H1 (cell line): ENCODE measurements at regions not wholly inside any gene's neighbourhood (a gene's known extent, or its start where the extent isn't known, plus 50 kb on each side); places are given as distances from the start of the nearest gene placed in this dataset.

Experiments
- CTCF ChIA-PET: fragments of 300-600 bp; sonication (Branson Sonifier 250); formaldehyde crosslinking; loops from one replicate; lab custom pipeline; 2021; ENCODE audit not compliant: partially characterized antibody; lab: Charles Lee
- POLR2A ChIA-PET: fragments of 300-600 bp; sonication (Branson Sonifier 250); formaldehyde crosslinking; loops from one replicate; lab custom pipeline; 2021; ENCODE audit warnings: inconsistent platforms; ENCODE audit not compliant: partially characterized antibody; lab: Charles Lee
- DNase-seq, 2 experiments: peaks; one replicate each; pipeline versions ENCODE4 v3.0.0 to v3.0.0-alpha.2; 2010 to 2022; ENCODE audit warnings: low spot score in 2 of 2, low read depth in 1 of 2, mixed read lengths in 1 of 2
- FAIRE-seq: peaks from 2 replicates; lab custom pipeline; 2011; peaks lifted over from hg19 to GRCh38; lab: Jason Lieb, UNC
- H2AFZ ChIP-seq: 2 replicates; pipeline ENCODE4 v1.8.1; 2012; ENCODE audit warnings: low read length, inconsistent platforms
- H2AK5ac ChIP-seq: 2 replicates; pipeline ENCODE4 v1.6.1; 2013; ENCODE audit warnings: low read depth, low read length
- H2BK120ac ChIP-seq: replicated peaks from 2 replicates; pipeline ENCODE3; 2013; ENCODE audit warnings: low read depth, low read length, inconsistent platforms
- H2BK12ac ChIP-seq: 2 replicates; pipeline ENCODE4 v1.6.1; 2013; ENCODE audit warnings: low read depth, low read length
- H2BK15ac ChIP-seq: 2 replicates; pipeline ENCODE4 v1.6.1; 2013; ENCODE audit warnings: low read length
- H2BK20ac ChIP-seq: 2 replicates; pipeline ENCODE4 v1.6.1; 2013; ENCODE audit warnings: low read length
- H2BK5ac ChIP-seq: 2 replicates; pipeline ENCODE4 v1.6.1; 2013; ENCODE audit warnings: low read depth, low read length
- H3K14ac ChIP-seq: 2 replicates; pipeline ENCODE4 v1.6.1; 2013; ENCODE audit warnings: inconsistent platforms; ENCODE audit not compliant: insufficient read length
- H3K18ac ChIP-seq: 2 replicates; pipeline ENCODE4 v1.6.1; 2013; ENCODE audit warnings: low read length; ENCODE audit errors: extremely low read depth
- H3K23ac ChIP-seq: 2 replicates; pipeline ENCODE4 v1.6.1; 2013; ENCODE audit warnings: inconsistent platforms; ENCODE audit not compliant: insufficient read length
- H3K23me2 ChIP-seq: 2 replicates; pipeline ENCODE4 v1.6.1; 2013; ENCODE audit warnings: low read depth, low read length
- H3K27ac ChIP-seq: 2 replicates; pipeline ENCODE4 v1.6.1; 2011; ENCODE audit warnings: low read depth, low read length, inconsistent platforms
- H3K27me3 ChIP-seq, 4 experiments: replicated peaks in 1 of 4; 1 replicate in 1 of 4; 2 replicates in 3 of 4; pipeline versions ENCODE4 v1.6.1 to v1.8.1; 2011 to 2013; ENCODE audit warnings: low read length in 3 of 4, mild to moderate bottlenecking in 3 of 4, inconsistent platforms in 2 of 4, mixed read lengths in 2 of 4, moderate library complexity in 1 of 4; ENCODE audit not compliant: control insufficient read depth in 3 of 4, insufficient read depth in 3 of 4; ENCODE audit errors: extremely low read depth in 1 of 4
- H3K36me3 ChIP-seq, 4 experiments: 2 replicates each; pipeline versions ENCODE4 v1.6.1 to v1.8.1; 2011 to 2013; ENCODE audit warnings: mild to moderate bottlenecking in 4 of 4, low read length in 3 of 4, moderate library complexity in 2 of 4, control low read depth in 1 of 4, inconsistent platforms in 1 of 4; ENCODE audit not compliant: insufficient read depth in 4 of 4, control insufficient read depth in 2 of 4
- H3K4ac ChIP-seq: replicated peaks from 2 replicates; pipeline ENCODE3; 2013; ENCODE audit warnings: low read length, low read depth, mixed read lengths, inconsistent platforms; ENCODE audit not compliant: insufficient read length
- H3K4me1 ChIP-seq, 4 experiments: replicated peaks in 1 of 4; 1 replicate in 1 of 4; 2 replicates in 3 of 4; pipeline versions ENCODE4 v1.6.1 to v1.8.1; 2011 to 2013; ENCODE audit warnings: low read length in 3 of 4, inconsistent platforms in 2 of 4, mixed read lengths in 1 of 4; ENCODE audit not compliant: insufficient read depth in 4 of 4, control insufficient read depth in 3 of 4
- H3K4me2 ChIP-seq, 2 experiments: 2 replicates each; pipeline versions ENCODE4 v1.6.1 to v1.8.1; 2011 to 2013; ENCODE audit warnings: low read depth in 2 of 2, low read length in 2 of 2, control low read depth in 1 of 2, inconsistent platforms in 1 of 2, mild to moderate bottlenecking in 1 of 2; ENCODE audit not compliant: insufficient read depth in 1 of 2
- H3K4me3 ChIP-seq, 4 experiments: fragments of 200-600, 300-600 bp in 1 of 4; sonication (generic), shearing (Covaris generic), sonication (Bioruptor Twin) in 1 of 4; 2 replicates each; pipeline versions ENCODE4 v1.5.1 to v1.8.1; 2011 to 2016; ENCODE audit warnings: low read length in 4 of 4, low read depth in 3 of 4, control low read depth in 2 of 4, inconsistent platforms in 2 of 4, mild to moderate bottlenecking in 2 of 4, mixed read lengths in 1 of 4, moderate library complexity in 1 of 4; ENCODE audit not compliant: insufficient read depth in 2 of 4; ENCODE audit errors: extremely low read depth in 1 of 4
- H3K56ac ChIP-seq: replicated peaks from 2 replicates; pipeline ENCODE3; 2013; ENCODE audit warnings: low read depth, mild to moderate bottlenecking, mixed read lengths, low read length, inconsistent platforms; ENCODE audit not compliant: insufficient read length
- H3K79me1 ChIP-seq: 2 replicates; pipeline ENCODE4 v1.6.1; 2013; ENCODE audit warnings: low read depth, low read length, control low read depth
- H3K79me2 ChIP-seq, 2 experiments: 2 replicates each; pipeline versions ENCODE4 v1.6.1 to v1.8.1; 2012 to 2013; ENCODE audit warnings: low read length in 2 of 2, mild to moderate bottlenecking in 2 of 2, inconsistent platforms in 1 of 2; ENCODE audit not compliant: insufficient read depth in 2 of 2, control insufficient read depth in 1 of 2
- H3K9ac ChIP-seq, 4 experiments: replicated peaks in 1 of 4; 1 replicate in 1 of 4; 2 replicates in 3 of 4; pipeline versions ENCODE4 v1.6.1 to v1.8.1; 2011 to 2013; ENCODE audit warnings: low read depth in 3 of 4, low read length in 3 of 4, control low read depth in 2 of 4, mild to moderate bottlenecking in 2 of 4, moderate library complexity in 2 of 4, inconsistent platforms in 1 of 4; ENCODE audit errors: extremely low read depth in 1 of 4
- H3K9me3 ChIP-seq, 2 experiments: 2 replicates each; pipeline versions ENCODE4 v1.6.1 to v1.8.1; 2012 to 2013; ENCODE audit warnings: mild to moderate bottlenecking in 2 of 2, moderate library complexity in 2 of 2, control low read depth in 1 of 2, inconsistent platforms in 1 of 2, low read depth in 1 of 2, low read length in 1 of 2, mixed read lengths in 1 of 2; ENCODE audit not compliant: insufficient read depth in 2 of 2
- H4K20me1 ChIP-seq, 2 experiments: replicated peaks in 1 of 2; 2 replicates each; pipeline versions ENCODE3 to v1.8.1; 2011 to 2013; ENCODE audit warnings: inconsistent platforms in 2 of 2, low read length in 2 of 2, mild to moderate bottlenecking in 1 of 2; ENCODE audit not compliant: insufficient read depth in 2 of 2, control insufficient read depth in 1 of 2
- H4K5ac ChIP-seq: 2 replicates; pipeline ENCODE4 v1.6.1; 2013; ENCODE audit warnings: low read length, low read depth, mixed read lengths, inconsistent platforms; ENCODE audit not compliant: insufficient read length
- H4K8ac ChIP-seq: 2 replicates; pipeline ENCODE4 v1.8.0; 2013; ENCODE audit warnings: mild to moderate bottlenecking, moderate library complexity, low read length, inconsistent platforms; ENCODE audit not compliant: insufficient read depth; ENCODE audit errors: extremely low read depth
- H4K91ac ChIP-seq: replicated peaks from 2 replicates; pipeline ENCODE3; 2013; ENCODE audit warnings: low read length, mixed read lengths, inconsistent platforms; ENCODE audit not compliant: insufficient read length
- KDM5A ChIP-seq: fragments of 200-600 bp; IDR thresholded peaks from 2 replicates; pipeline ENCODE4 v1.7.1; 2012; ENCODE audit warnings: mild to moderate bottlenecking, low read length, inconsistent platforms, mixed read lengths
- NRF1 ChIP-seq: IDR thresholded peaks from 2 replicates; pipeline ENCODE4 v1.6.1; 2011; ENCODE audit warnings: mild to moderate bottlenecking, low read depth, low read length, improper control_type of control experiment
- WGBS, 2 experiments: shearing (Covaris generic) in 1 of 2; methylation state at CpG; one replicate each; pipeline versions ENCODE4 v1.1.6 to v1.1.7; 2013 to 2015; ENCODE audit warnings: low lambda C conversion rate in 2 of 2, mixed read lengths in 2 of 2, inconsistent platforms in 1 of 2, low coverage in 1 of 2, missing lambda C conversion rate in 1 of 2; ENCODE audit not compliant: insufficient replicate concordance in 2 of 2, insufficient coverage in 1 of 2, insufficient read length in 1 of 2; ENCODE audit errors: extremely low coverage in 1 of 2, missing lambda C conversion rate in 1 of 2; 5-methylcytosine and 5-hydroxymethylcytosine counted together

DNA sequence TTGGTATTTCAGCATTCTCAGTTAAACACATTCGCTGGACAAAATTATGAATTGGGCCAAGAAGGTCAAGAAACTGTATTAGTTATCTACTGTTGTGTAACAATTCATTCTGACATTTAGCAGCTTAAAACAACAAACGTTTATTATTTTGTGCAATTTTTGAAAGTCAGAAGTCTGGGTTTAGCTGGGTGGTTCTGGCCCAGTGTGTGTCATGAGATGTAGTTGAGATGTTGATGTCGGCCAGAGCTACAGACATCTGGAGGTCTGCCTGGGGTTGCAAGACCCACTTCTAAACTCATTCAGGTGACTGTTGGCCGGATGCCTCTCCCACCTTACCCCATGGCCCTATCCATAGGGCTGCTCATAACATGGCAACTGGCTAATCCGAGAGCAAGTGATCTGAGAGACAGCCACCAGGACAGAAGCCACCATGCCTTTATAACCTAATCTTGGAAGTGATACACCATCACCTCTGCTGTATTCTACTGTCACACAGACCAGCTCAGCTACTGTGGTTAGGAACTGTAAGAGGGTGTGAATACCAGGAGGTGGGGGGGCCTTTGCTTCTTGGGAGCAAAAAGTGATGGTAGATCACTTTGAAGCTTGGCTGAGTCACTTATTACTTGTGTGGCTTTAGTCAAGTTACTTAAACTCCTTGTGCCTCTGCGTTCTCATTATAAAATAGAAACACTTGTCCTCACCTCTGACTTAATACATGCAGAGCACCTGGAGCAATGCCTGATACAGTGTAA is 217.0 kb upstream of the MYLIP start:
- peaks cover 17 to 32% (median 27%) of the 10 kb centered on the region in 4 experiments for H3K4me1 ChIP-seq
- H3K9ac ChIP-seq = no peak overlapping the region
- peak overlapping the region; percentile 86 for H4K5ac ChIP-seq
- H3K4me3 ChIP-seq = peak overlapping the region in 1 of 4 experiments; percentile 13; a peak in 2 of 8 replicates
- H2BK120ac ChIP-seq = peak overlapping the region; percentile 55
- CTCF ChIA-PET = interaction anchor here (0.9 to 1.8 kb wide), 3 partner anchors 18 to 271 kb away, joined by 3 to 6 read pairs (median 4); no protein-coding TSS in a partner anchor
- H3K36me3 ChIP-seq = no peaks in the 10 kb centered on the region
- peak overlapping the region; percentile 96 for H4K91ac ChIP-seq
- H2BK15ac ChIP-seq = no peak overlapping the region
- no peak overlapping the region for H3K23ac ChIP-seq
- no peak overlapping the region for H4K8ac ChIP-seq
- H2AFZ ChIP-seq = no peak overlapping the region
- WGBS, 2 experiments = 63% methylated on average over 6 of the region's 6 CpGs; no CpG with 5 or more reads in 1 of the 2 experiments
- H3K79me1 ChIP-seq = no peaks in the 10 kb centered on the region
- H3K27me3 ChIP-seq = no peaks in the 10 kb centered on the region
- H2BK5ac ChIP-seq = peak overlapping the region; percentile 98; the same call in 1 of the 2 replicates
- H4K20me1 ChIP-seq = no peaks in the 10 kb centered on the region
- H3K14ac ChIP-seq = peak overlapping the region; percentile 1
- peak overlapping the region; percentile 75 for H2AK5ac ChIP-seq
- H2BK20ac ChIP-seq = peak overlapping the region; percentile 96
- H3K79me2 ChIP-seq = no peaks in the 10 kb centered on the region
- TF ChIP-seq KDM5A (no peak), NRF1 (no peak)
- peak overlapping the region; percentile 91; the same call in 1 of the 2 replicates for H2BK12ac ChIP-seq
- H3K56ac ChIP-seq = no peak overlapping the region
- DNase-seq (no peak), FAIRE-seq (peak; percentile 60)
- peak overlapping the region; percentile 85 for H3K18ac ChIP-seq
- H3K4me2 ChIP-seq = peak overlapping the region; percentile 51 to 78
- H3K4ac ChIP-seq = no peak overlapping the region
- no peaks in the 10 kb centered on the region for H3K23me2 ChIP-seq
- H3K9me3 ChIP-seq = no peaks in the 10 kb centered on the region
- peak overlapping the region; percentile 47; the same call in 1 of the 2 replicates for H3K27ac ChIP-seq
- POLR2A ChIA-PET = interaction anchor here (0.6 to 1.9 kb wide), 6 partner anchors 10 to 217 kb away, joined by 3 to 11 read pairs (median 4); partner anchors contain the start of gene MYLIP
